Cardiac fibroblast (primary cell): ENCODE measurements at regions not wholly inside any gene's neighbourhood (a gene's known extent, or its start where the extent isn't known, plus 50 kb on each side); places are given as distances from the start of the nearest gene placed in this dataset.
A peak's percentile ranks its signal among the peaks of the same experiment; 100 is the strongest.

Experiments used
- DNase-seq, 2 donors: peaks; one replicate each; pipeline versions ENCODE4 v3.0.0 to v3.0.0-alpha.2; 2010; ENCODE audit warnings: low read depth in 2 of 2
- H3K4me3 ChIP-seq, 2 donors: replicated peaks in 1 of 2; 1 replicate in 1 of 2; 2 replicates in 1 of 2; pipeline ENCODE4 v1.5.1; 2011; ENCODE audit warnings: low read depth in 2 of 2, low read length in 2 of 2, mild to moderate bottlenecking in 2 of 2, moderate library complexity in 1 of 2
- CTCF ChIP-seq: IDR thresholded peaks from one replicate; pipeline ENCODE4 v1.5.1; 2011; ENCODE audit warnings: low read depth, mild to moderate bottlenecking, low read length, inconsistent platforms

- no peak for TF ChIP-seq CTCF
- peak in 1 of 2 donors; percentile 46 for DNase-seq
- H3K4me3 ChIP-seq = no peak overlapping the region
Observed at GRCh38 chr2:217402761-217403383, 543.0 kb upstream of the TNP1 start.

GRCh38 chr2:217402144-217402543, 542.3 kb upstream of the TNP1 start:
- H3K4me3 ChIP-seq = no peak overlapping the region
- TF ChIP-seq CTCF = no peak
- DNase-seq = no peak

GRCh38 chr2:217399291-217399690, 539.4 kb upstream of the TNP1 start:
- no peak overlapping the region for H3K4me3 ChIP-seq
- TF ChIP-seq CTCF = no peak
- DNase-seq = no peak

- no peak for DNase-seq
- TF ChIP-seq CTCF = no peak
- H3K4me3 ChIP-seq = no peak overlapping the region
Observed at GRCh38 chr2:217398860-217399259, 539.0 kb upstream of the TNP1 start.

GRCh38 chr2:217398101-217398500, 538.2 kb upstream of the TNP1 start:
- no peak overlapping the region for H3K4me3 ChIP-seq
- no peak for TF ChIP-seq CTCF
- DNase-seq = no peak

- no peak for DNase-seq
- no peak for TF ChIP-seq CTCF
- H3K4me3 ChIP-seq = no peak overlapping the region
Observed at GRCh38 chr2:217396586-217396985, 536.7 kb upstream of the TNP1 start.

GRCh38 chr2:217396165-217396564, 536.3 kb upstream of the TNP1 start:
- TF ChIP-seq CTCF = no peak
- no peak for DNase-seq
- no peak overlapping the region for H3K4me3 ChIP-seq
